DOHH2 (cell line): ENCODE measurements at regions not wholly inside any gene's neighbourhood (a gene's known extent, or its start where the extent isn't known, plus 50 kb on each side); places are given as distances from the start of the nearest gene placed in this dataset.

ENCODE experiments used
- H3F3A ChIP-seq: fragments of 200-600 bp; sonication (generic), shearing (Covaris generic); 2 replicates; pipeline ENCODE4 v1.6.0; 2016; ENCODE audit warnings: antibody characterized with exemption, mild to moderate bottlenecking; ENCODE audit not compliant: control insufficient read depth, insufficient read depth
- H3K27ac ChIP-seq: fragments of 200-600 bp; sonication (generic); 2 replicates; pipeline ENCODE4 v1.5.1; 2014; ENCODE audit warnings: low read depth, mild to moderate bottlenecking, low read length, moderate library complexity
- H3K27me3 ChIP-seq: fragments of 200-600 bp; sonication (generic); 2 replicates; pipeline ENCODE4 v1.6.1; 2014; ENCODE audit warnings: mild to moderate bottlenecking, low read length, mixed read lengths; ENCODE audit not compliant: control insufficient read depth
- H3K36me3 ChIP-seq: fragments of 200-600 bp; sonication (generic); 2 replicates; pipeline ENCODE4 v1.6.1; 2014; ENCODE audit warnings: mild to moderate bottlenecking, low read length, moderate library complexity, mixed read lengths; ENCODE audit not compliant: control insufficient read depth
- H3K4me1 ChIP-seq: fragments of 200-600 bp; sonication (generic); 2 replicates; pipeline ENCODE4 v1.6.1; 2014; ENCODE audit warnings: mild to moderate bottlenecking, low read length, mixed read lengths; ENCODE audit not compliant: control insufficient read depth
- H3K4me2 ChIP-seq: fragments of 200-600 bp; sonication (generic); 2 replicates; pipeline ENCODE4 v1.6.0; 2014; ENCODE audit warnings: mild to moderate bottlenecking, low read length, moderate library complexity
- H3K4me3 ChIP-seq: fragments of 200-600 bp; sonication (generic); 2 replicates; pipeline ENCODE4 v1.5.1; 2014; ENCODE audit warnings: mild to moderate bottlenecking, low read length, mixed read lengths
- H3K79me2 ChIP-seq: fragments of 200-600 bp; sonication (generic); 2 replicates; pipeline ENCODE4 v1.6.1; 2014; ENCODE audit warnings: mild to moderate bottlenecking, low read length, mixed read lengths; ENCODE audit not compliant: control insufficient read depth
- H3K9me2 ChIP-seq: fragments of 200-600 bp; sonication (generic); replicated peaks from 2 replicates; pipeline ENCODE4 v1.6.1; 2014; ENCODE audit warnings: mild to moderate bottlenecking, low read length, mixed read lengths; ENCODE audit not compliant: control insufficient read depth
- H3K9me3 ChIP-seq: fragments of 200-600 bp; sonication (generic); 2 replicates; pipeline ENCODE4 v1.6.1; 2014; ENCODE audit warnings: antibody characterized with exemption, low read length, mixed read lengths; ENCODE audit not compliant: control insufficient read depth, insufficient read depth
- H4K20me1 ChIP-seq: fragments of 200-600 bp; sonication (generic); 2 replicates; pipeline ENCODE4 v1.6.0; 2014; ENCODE audit warnings: low read depth, mild to moderate bottlenecking, antibody characterized with exemption, low read length, moderate library complexity; ENCODE audit not compliant: control insufficient read depth, insufficient read depth
- EZH2phosphoT487 ChIP-seq: fragments of 200-600 bp; sonication (generic); IDR thresholded peaks from 2 replicates; pipeline ENCODE4 v1.6.1; 2017; ENCODE audit warnings: borderline replicate concordance, mild to moderate bottlenecking, antibody characterized with exemption, low read length, moderate library complexity, mixed read lengths
- TF ChIP-seq, protein P1 (sequence below): fragments of 200-600 bp; sonication (generic); IDR thresholded peaks from one replicate; pipeline ENCODE4 v1.5.1; 2014; ENCODE audit warnings: antibody characterized with exemption, mild to moderate bottlenecking, low read depth, low read length; ENCODE audit not compliant: poor library complexity, severe bottlenecking

DNA sequence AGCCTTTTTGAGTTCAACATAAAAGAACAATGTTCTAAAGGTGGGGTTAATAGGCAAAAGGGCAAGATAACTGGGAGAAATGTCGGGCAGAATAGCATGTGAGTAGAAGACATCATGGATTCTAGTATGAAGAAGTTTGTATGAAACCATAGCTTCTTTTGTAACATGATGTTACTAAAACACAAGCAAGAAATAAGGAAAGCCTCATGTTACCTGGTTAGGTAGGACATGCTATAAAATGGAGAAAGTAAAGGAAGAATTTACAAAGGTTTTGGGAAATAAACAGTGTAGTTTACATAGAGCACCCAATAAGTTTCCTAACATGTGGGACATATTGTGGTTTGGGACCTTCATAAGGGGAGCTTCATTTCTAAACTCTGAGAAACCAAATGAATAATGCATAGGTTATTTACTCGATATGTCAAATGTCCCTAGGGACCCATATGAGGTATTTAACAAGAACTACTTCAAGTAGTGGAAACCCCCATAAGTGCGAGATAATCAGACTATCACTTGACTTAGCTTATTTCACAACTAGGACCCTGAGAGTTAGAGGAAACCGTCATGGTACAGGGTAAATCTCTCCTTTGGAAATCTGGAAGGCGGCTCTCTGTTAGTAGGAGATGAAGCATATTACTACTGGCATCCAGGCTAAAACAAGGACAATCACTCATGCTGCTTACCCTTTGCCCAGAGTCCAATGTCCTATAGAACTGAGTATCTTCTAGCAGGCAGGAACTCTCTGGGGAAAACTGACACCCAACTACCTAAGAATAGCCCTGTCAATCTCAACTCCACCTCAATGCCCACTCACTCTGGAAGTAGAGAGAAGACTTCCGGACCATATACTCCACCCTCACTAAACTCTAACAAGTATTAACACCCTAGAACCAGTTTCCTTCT lies 57.5 kb downstream of the ILRUN start:
- Histone ChIP-seq H3K79me2 (peaks cover 34% of the 10 kb centered on the region), H3K27me3 (no peaks in the 10 kb centered on the region), H4K20me1 (no peaks in the 10 kb centered on the region), H3K4me3 (no peak overlapping the region), H3K27ac (peak overlapping the region; percentile 32; the same call in 1 of the 2 replicates), H3K4me1 (peaks cover 56% of the 10 kb centered on the region), H3K4me2 (peak overlapping the region; percentile 22), H3F3A (0 out of 2 replicates have a peak, but pooled peaks cover 8% of the 10 kb centered on the region), H3K9me3 (no peaks in the 10 kb centered on the region), H3K9me2 (no peaks in the 10 kb centered on the region), H3K36me3 (peaks cover 25% of the 10 kb centered on the region)
- no peak for TF ChIP-seq EZH2phosphoT487
- TF ChIP-seq, protein P1, sequence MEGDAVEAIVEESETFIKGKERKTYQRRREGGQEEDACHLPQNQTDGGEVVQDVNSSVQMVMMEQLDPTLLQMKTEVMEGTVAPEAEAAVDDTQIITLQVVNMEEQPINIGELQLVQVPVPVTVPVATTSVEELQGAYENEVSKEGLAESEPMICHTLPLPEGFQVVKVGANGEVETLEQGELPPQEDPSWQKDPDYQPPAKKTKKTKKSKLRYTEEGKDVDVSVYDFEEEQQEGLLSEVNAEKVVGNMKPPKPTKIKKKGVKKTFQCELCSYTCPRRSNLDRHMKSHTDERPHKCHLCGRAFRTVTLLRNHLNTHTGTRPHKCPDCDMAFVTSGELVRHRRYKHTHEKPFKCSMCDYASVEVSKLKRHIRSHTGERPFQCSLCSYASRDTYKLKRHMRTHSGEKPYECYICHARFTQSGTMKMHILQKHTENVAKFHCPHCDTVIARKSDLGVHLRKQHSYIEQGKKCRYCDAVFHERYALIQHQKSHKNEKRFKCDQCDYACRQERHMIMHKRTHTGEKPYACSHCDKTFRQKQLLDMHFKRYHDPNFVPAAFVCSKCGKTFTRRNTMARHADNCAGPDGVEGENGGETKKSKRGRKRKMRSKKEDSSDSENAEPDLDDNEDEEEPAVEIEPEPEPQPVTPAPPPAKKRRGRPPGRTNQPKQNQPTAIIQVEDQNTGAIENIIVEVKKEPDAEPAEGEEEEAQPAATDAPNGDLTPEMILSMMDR, result no peak

DNA sequence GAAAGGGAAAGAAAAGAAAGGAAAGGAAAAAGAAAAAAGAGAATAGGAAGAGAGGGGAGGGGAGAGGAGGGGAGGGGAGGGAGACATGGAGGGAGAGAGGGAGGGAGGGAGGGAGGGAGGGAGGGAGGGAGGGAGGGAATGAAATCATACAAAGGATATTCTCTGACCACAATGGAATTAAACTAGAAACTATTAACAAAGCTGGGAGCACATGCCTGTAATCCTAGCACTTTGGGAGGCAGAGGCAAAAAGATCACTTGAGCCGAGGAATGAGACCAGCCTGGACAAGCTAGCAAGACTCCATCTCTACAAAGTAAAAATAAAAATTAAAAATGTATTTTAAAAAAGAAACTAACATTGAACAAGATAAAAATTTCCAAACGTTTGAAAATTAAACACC lies 62.8 kb downstream of the ILRUN start:
- Histone ChIP-seq H3F3A (0 out of 2 replicates have a peak, but pooled peaks cover 8% of the 10 kb centered on the region), H3K4me2 (no peak overlapping the region)
- TF ChIP-seq, protein P1, result no peak
- no peak for TF ChIP-seq EZH2phosphoT487

DNA sequence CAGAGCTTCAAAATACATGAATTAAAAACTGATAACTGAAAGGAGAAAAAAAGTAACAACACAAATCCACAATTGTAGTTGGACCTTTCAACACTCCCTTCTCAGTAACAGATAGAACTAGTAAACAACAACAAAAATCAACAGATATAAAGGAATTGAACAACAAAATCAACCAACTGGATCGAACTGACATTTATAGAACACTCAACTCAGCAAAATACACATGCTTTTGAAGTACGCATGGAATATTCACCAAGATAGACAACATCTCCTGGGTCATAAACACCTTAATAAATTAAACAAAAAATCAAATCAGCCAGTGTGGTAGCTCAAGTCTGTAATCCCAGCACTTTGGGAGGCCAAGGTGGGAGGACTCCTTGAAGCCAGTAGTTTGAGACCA lies 63.3 kb downstream of the ILRUN start:
- Histone ChIP-seq H3K79me2 (peaks cover 22% of the 10 kb centered on the region), H3K4me3 (no peak overlapping the region), H3K36me3 (peaks cover 19% of the 10 kb centered on the region), H3K27me3 (no peaks in the 10 kb centered on the region), H3K27ac (no peak overlapping the region), H4K20me1 (no peaks in the 10 kb centered on the region), H3K4me1 (peaks cover 30% of the 10 kb centered on the region), H3K9me2 (no peaks in the 10 kb centered on the region), H3K4me2 (no peak overlapping the region), H3F3A (0 out of 2 replicates have a peak, but pooled peaks cover 8% of the 10 kb centered on the region), H3K9me3 (no peaks in the 10 kb centered on the region)
- TF ChIP-seq EZH2phosphoT487, result no peak
- TF ChIP-seq, protein P1, result no peak

More for the DNA sequence above, 62.8 kb downstream of the ILRUN start:
- H3K79me2 ChIP-seq, result peaks cover 26% of the 10 kb centered on the region
- no peaks in the 10 kb centered on the region for H3K27me3 ChIP-seq
- H3K27ac ChIP-seq, result no peak overlapping the region
- H4K20me1 ChIP-seq, result no peaks in the 10 kb centered on the region
- peaks cover 24% of the 10 kb centered on the region for H3K36me3 ChIP-seq
- H3K9me3 ChIP-seq, result no peaks in the 10 kb centered on the region
- no peak overlapping the region for H3K4me3 ChIP-seq
- H3K9me2 ChIP-seq, result no peaks in the 10 kb centered on the region
- peaks cover 36% of the 10 kb centered on the region for H3K4me1 ChIP-seq
